ENCODE measurements at regions not wholly inside any gene's neighbourhood (a gene's known extent, or its start where the extent isn't known, plus 50 kb on each side); places are given as distances from the start of the nearest gene placed in this dataset.

DNA sequence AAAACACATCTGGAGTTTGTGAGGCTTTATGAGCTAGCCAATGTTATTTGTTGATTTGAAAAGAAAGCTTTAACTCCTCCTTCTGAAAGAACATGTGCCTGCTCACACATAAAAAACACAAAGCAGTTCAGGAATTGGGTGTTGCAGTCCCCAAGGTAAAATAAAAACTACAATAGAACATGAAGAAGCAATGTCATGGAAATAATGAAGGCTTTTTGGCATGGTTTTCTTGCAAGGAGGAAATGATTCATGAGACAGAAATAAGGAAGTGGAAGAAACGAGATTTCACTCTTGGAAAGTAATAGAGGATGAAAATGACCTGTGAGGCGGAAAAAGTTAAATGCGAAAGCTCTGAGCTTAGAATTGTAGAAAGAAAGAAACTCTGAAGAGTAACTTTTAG lies 81.1 kb downstream of the TRIB2 start:
- no peak overlapping the region for H3K27ac ChIP-seq (ENCODE audit: low read length in 2 of 2)
- no peak overlapping the region for H3K27ac Mint-ChIP-seq
- no peak overlapping the region for H3K4me3 Mint-ChIP-seq
- peaks cover 7% of the 10 kb centered on the region for H3K4me1 Mint-ChIP-seq
- no peaks in the 10 kb centered on the region for H3K27me3 ChIP-seq (replicated peaks in 1 of 4; ENCODE audit: control extremely low read depth in 1 of 4, control insufficient read depth in 3 of 4, insufficient read depth in 4 of 4, low read length in 3 of 4)
- intact Hi-C loops (cut with micrococcal nuclease) = no loop called here
- H3K9me3 ChIP-seq (ENCODE audit: control extremely low read depth in 1 of 3, control insufficient read depth in 2 of 3, insufficient read depth in 1 of 3, low read length in 2 of 3) = peaks cover 4 to 20% (median 6%) of the 10 kb centered on the region in 3 donors
- no peak overlapping the region for H2AFZ ChIP-seq (ENCODE audit: insufficient read depth, low read depth, low read length, poor library complexity, severe bottlenecking)
- H4K20me1 ChIP-seq (ENCODE audit: control insufficient read depth, insufficient read depth, low read length, poor library complexity, severe bottlenecking) = no peaks in the 10 kb centered on the region
- POLR2A ChIA-PET = no interaction called here
- TF ChIP-seq CTCF (IDR thresholded peaks at IDR 0.05) (no peak), EZH2 (IDR thresholded peaks at IDR 0.05; ENCODE audit: borderline replicate concordance, insufficient read depth, low read depth, low read length, poor library complexity, severe bottlenecking) (no peak)
- ATAC-seq (ENCODE audit: low read depth) = no peak
- no peak for DNase-seq
- no peak overlapping the region for H3K9ac ChIP-seq (ENCODE audit: low read length)
- peaks cover 3% of the 10 kb centered on the region for H3K27me3 Mint-ChIP-seq
- no peaks in the 10 kb centered on the region for H3K36me3 ChIP-seq (replicated peaks in 1 of 2; ENCODE audit: control extremely low read depth in 1 of 2, control insufficient read depth in 1 of 2, extremely low read depth in 1 of 2, insufficient read depth in 2 of 2, low read length in 1 of 2)
- no peak overlapping the region for H3K4me2 ChIP-seq (replicated peaks; ENCODE audit: low read depth, low read length, poor library complexity, severe bottlenecking)
- H3K9me3 Mint-ChIP-seq (ENCODE audit: insufficient read depth) = peaks cover 23% of the 10 kb centered on the region
- H3K79me2 ChIP-seq (ENCODE audit: control insufficient read depth, insufficient read depth, low read length) = no peaks in the 10 kb centered on the region
- 0% methylated on average over 1 of the region's 3 CpGs for WGBS (ENCODE audit: insufficient coverage)
- CTCF ChIA-PET = no interaction called here
- H3K4me1 ChIP-seq (ENCODE audit: control insufficient read depth in 2 of 2, insufficient read depth in 2 of 2, low read length in 2 of 2) = peaks cover 0 to 6% of the 10 kb centered on the region in 2 donors
- H3K4me3 ChIP-seq (ENCODE audit: control extremely low read depth in 1 of 5, extremely low read depth in 1 of 5, insufficient read depth in 1 of 5, low read depth in 2 of 5, low read length in 4 of 5) = no peak overlapping the region

GRCh38 chr2:12803607-12804006 lies 86.9 kb downstream of the TRIB2 start:
- Histone ChIP-seq H3K9me3 (ENCODE audit: control extremely low read depth in 1 of 3, control insufficient read depth in 2 of 3, insufficient read depth in 1 of 3, low read length in 2 of 3) (peaks cover 4 to 20% (median 6%) of the 10 kb centered on the region in 3 donors), H3K4me2 (replicated peaks; ENCODE audit: low read depth, low read length, poor library complexity, severe bottlenecking) (no peak overlapping the region), H3K79me2 (ENCODE audit: control insufficient read depth, insufficient read depth, low read length) (no peaks in the 10 kb centered on the region), H3K36me3 (replicated peaks in 1 of 2; ENCODE audit: control extremely low read depth in 1 of 2, control insufficient read depth in 1 of 2, extremely low read depth in 1 of 2, insufficient read depth in 2 of 2, low read length in 1 of 2) (no peaks in the 10 kb centered on the region), H3K9ac (ENCODE audit: low read length) (no peak overlapping the region), H3K27ac (ENCODE audit: low read length in 2 of 2) (no peak overlapping the region), H3K4me3 (ENCODE audit: control extremely low read depth in 1 of 5, extremely low read depth in 1 of 5, insufficient read depth in 1 of 5, low read depth in 2 of 5, low read length in 4 of 5) (no peak overlapping the region), H2AFZ (ENCODE audit: insufficient read depth, low read depth, low read length, poor library complexity, severe bottlenecking) (no peak overlapping the region), H4K20me1 (ENCODE audit: control insufficient read depth, insufficient read depth, low read length, poor library complexity, severe bottlenecking) (no peaks in the 10 kb centered on the region), H3K27me3 (replicated peaks in 1 of 4; ENCODE audit: control extremely low read depth in 1 of 4, control insufficient read depth in 3 of 4, insufficient read depth in 4 of 4, low read length in 3 of 4) (peaks cover 0 to 9% (median 2%) of the 10 kb centered on the region in 4 experiments), H3K4me1 (ENCODE audit: control insufficient read depth in 2 of 2, insufficient read depth in 2 of 2, low read length in 2 of 2) (no peaks in the 10 kb centered on the region)
- ATAC-seq (ENCODE audit: low read depth) = no peak
- no peak for DNase-seq
- POLR2A ChIA-PET = no interaction called here
- Mint-ChIP-seq H3K27ac (no peak overlapping the region), H3K4me3 (no peak overlapping the region), H3K9me3 (ENCODE audit: insufficient read depth) (peaks cover 23% of the 10 kb centered on the region), H3K27me3 (peaks cover 31% of the 10 kb centered on the region), H3K4me1 (no peaks in the 10 kb centered on the region)
- CTCF ChIA-PET = no interaction called here
- intact Hi-C loops (cut with micrococcal nuclease) = no loop called here
- TF ChIP-seq CTCF (IDR thresholded peaks at IDR 0.05) (no peak), EZH2 (IDR thresholded peaks at IDR 0.05; ENCODE audit: borderline replicate concordance, insufficient read depth, low read depth, low read length, poor library complexity, severe bottlenecking) (no peak)

All from B cell (primary cell).